Keratinocyte (primary cell): ENCODE measurements at regions not wholly inside any gene's neighbourhood (a gene's known extent, or its start where the extent isn't known, plus 50 kb on each side); places are given as distances from the start of the nearest gene placed in this dataset.

Source experiments
- EZH2 ChIP-seq: IDR thresholded peaks from one replicate; pipeline ENCODE4 v1.6.1; 2012; ENCODE audit warnings: inconsistent platforms, mild to moderate bottlenecking, low read length, moderate library complexity
- TF ChIP-seq, protein P1 (sequence below), 3 experiments: IDR thresholded peaks in 1 of 3; conservative IDR thresholded peaks in 1 of 3; optimal IDR thresholded peaks in 1 of 3; 2 replicates in 2 of 3; 3 replicates in 1 of 3; pipeline versions ENCODE3 to v1.5.1; 2011; ENCODE audit warnings: low read length in 3 of 3, mild to moderate bottlenecking in 3 of 3, moderate library complexity in 2 of 3, control low read depth in 1 of 3, inconsistent platforms in 1 of 3; ENCODE audit not compliant: insufficient read depth in 2 of 3; ENCODE audit errors: extremely low read depth in 1 of 3

DNA sequence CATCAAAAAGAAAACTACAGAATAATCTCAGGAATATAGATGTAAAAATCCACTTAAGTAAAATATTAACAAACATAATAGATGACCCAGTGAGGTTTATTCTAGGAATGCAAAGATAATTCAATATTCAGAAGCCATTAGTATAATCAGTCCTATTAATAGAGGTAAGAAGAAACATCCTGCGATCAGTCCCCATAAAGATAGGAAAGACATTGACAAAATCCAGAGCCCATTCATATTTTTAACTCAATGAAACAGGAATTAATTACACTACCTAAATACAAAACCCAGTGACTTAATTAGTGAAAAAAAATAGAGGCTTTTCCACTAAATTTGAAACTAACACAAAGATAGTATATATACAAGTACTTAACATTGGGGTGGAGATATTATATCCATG, 321.4 kb upstream of the INTU start:
- no peak for TF ChIP-seq EZH2
- TF ChIP-seq, protein P1, sequence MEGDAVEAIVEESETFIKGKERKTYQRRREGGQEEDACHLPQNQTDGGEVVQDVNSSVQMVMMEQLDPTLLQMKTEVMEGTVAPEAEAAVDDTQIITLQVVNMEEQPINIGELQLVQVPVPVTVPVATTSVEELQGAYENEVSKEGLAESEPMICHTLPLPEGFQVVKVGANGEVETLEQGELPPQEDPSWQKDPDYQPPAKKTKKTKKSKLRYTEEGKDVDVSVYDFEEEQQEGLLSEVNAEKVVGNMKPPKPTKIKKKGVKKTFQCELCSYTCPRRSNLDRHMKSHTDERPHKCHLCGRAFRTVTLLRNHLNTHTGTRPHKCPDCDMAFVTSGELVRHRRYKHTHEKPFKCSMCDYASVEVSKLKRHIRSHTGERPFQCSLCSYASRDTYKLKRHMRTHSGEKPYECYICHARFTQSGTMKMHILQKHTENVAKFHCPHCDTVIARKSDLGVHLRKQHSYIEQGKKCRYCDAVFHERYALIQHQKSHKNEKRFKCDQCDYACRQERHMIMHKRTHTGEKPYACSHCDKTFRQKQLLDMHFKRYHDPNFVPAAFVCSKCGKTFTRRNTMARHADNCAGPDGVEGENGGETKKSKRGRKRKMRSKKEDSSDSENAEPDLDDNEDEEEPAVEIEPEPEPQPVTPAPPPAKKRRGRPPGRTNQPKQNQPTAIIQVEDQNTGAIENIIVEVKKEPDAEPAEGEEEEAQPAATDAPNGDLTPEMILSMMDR (optimal IDR thresholded peaks at IDR 0.05 in 1 of 3, IDR thresholded peaks at IDR 0.05 in 1 of 3, conservative IDR thresholded peaks at IDR 0.05 in 1 of 3; ENCODE audit: extremely low read depth in 1 of 3, insufficient read depth in 2 of 3, low read length in 3 of 3), result no peak
